ENCODE measurements at regions not wholly inside any gene's neighbourhood (a gene's known extent, or its start where the extent isn't known, plus 50 kb on each side); places are given as distances from the start of the nearest gene placed in this dataset.

DNA sequence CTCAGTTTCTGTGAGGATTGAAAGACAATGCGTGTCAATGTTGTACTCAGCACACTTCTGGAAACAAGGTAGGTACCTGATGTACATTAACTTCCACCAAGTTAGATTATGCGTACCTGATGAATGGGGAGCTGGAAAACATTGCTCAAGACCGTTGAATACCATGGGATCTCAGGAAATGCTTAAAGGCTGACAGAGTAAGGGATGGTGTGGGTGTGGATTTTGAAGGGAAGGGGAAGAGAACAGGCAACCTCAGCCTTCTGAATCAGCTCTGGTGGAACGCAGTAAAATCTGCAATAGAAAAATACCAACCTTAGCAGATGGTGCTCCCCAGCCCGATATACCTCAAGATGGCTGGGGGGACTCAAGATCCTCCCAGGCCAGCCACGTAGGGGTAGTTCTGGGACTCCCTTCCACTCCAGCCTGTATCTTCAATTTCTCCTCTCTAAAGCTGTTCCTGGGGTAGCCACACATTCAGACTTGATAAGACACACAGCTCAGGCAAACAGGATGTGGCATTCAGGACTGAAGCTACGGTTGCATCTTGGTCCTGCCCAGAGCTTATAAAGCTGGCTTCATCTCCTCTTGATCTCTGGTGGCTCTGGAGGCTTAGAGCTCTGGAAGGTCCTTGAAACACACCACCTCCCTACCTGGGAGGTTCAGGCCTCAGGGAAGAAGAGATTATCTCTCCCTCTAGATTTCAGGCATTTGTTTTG is 111.8 kb downstream of the CTNND1 start:
- TF ChIP-seq CTCF (conservative IDR thresholded peaks at IDR 0.05; ENCODE audit: low read depth, low read length) (no peak), RCOR1 (IDR thresholded peaks at IDR 0.05; ENCODE audit: insufficient replicate concordance, low read length) (no peak), POLR2A (IDR thresholded peaks at IDR 0.05; ENCODE audit: low read depth, low read length) (no peak)
